Spleen (tissue), 7 donors: ENCODE measurements at regions not wholly inside any gene's neighbourhood (a gene's known extent, or its start where the extent isn't known, plus 50 kb on each side); places are given as distances from the start of the nearest gene placed in this dataset.

Experiments used
- CTCF ChIP-seq, 11 experiments: fragments of 200-600 bp in 7 of 11; fragments of 450-650 bp in 4 of 11; sonication (generic) in 4 of 11; IDR thresholded peaks in 8 of 11; conservative IDR thresholded peaks in 3 of 11; 1 replicate in 7 of 11; 2 replicates in 4 of 11; pipeline versions ENCODE4 v1.4.0 to v1.8.0; 2016 to 2021; ENCODE audit warnings: antibody characterized with exemption in 11 of 11, inconsistent platforms in 4 of 11, mild to moderate bottlenecking in 1 of 11
- POLR2A ChIP-seq, 3 donors: fragments of 450-650 bp; IDR thresholded peaks; one replicate each; pipeline ENCODE4 v1.5.1; 2017; ENCODE audit warnings: antibody characterized with exemption in 3 of 3, mild to moderate bottlenecking in 1 of 3
- POLR2AphosphoS5 ChIP-seq, 3 donors: sonication (generic); formaldehyde crosslinking; IDR thresholded peaks; one replicate each; pipeline ENCODE4 v1.5.1; 2017; ENCODE audit warnings: antibody characterized with exemption in 3 of 3
- donor health status: DM: no; HTN: no; CAD: no; lungs with moderate emphysema.
- donor health status: DM: no; HTN: no; CAD: no.
- donor health status: DM: no; HTN: no; CAD: no.

GRCh38 chr5:21681911-21682310 lies 1171.2 kb downstream of the CDH12 start:
- TF ChIP-seq CTCF (IDR thresholded peaks at IDR 0.05 in 8 of 11, conservative IDR thresholded peaks at IDR 0.05 in 3 of 11), result no peak
- TF ChIP-seq POLR2A (IDR thresholded peaks at IDR 0.05), result no peak
- TF ChIP-seq POLR2AphosphoS5 (IDR thresholded peaks at IDR 0.05), result no peak
